ENCODE measurements at regions not wholly inside any gene's neighbourhood (a gene's known extent, or its start where the extent isn't known, plus 50 kb on each side); places are given as distances from the start of the nearest gene placed in this dataset.

- Histone ChIP-seq H3K36me3 (ENCODE audit: control insufficient read depth, insufficient read depth, low read length) (no peaks in the 10 kb centered on the region), H3K27me3 (ENCODE audit: control insufficient read depth, insufficient read depth, low read length) (no peaks in the 10 kb centered on the region), H3K4me3 (ENCODE audit: low read depth, low read length) (no peak overlapping the region)
- no peak for DNase-seq (ENCODE audit: low read depth)
- TF ChIP-seq CTCF (IDR thresholded peaks at IDR 0.05; ENCODE audit: insufficient read depth, low read length, poor library complexity, severe bottlenecking), result no peak
These were observed 103.4 kb upstream of the COL21A1 start for GRCh38 chr6:56350628-56351260.

GRCh38 chr6:56349194-56349593, 101.8 kb upstream of the COL21A1 start:
- Histone ChIP-seq H3K36me3 (ENCODE audit: control insufficient read depth, insufficient read depth, low read length) (no peaks in the 10 kb centered on the region), H3K4me3 (ENCODE audit: low read depth, low read length) (no peak overlapping the region), H3K27me3 (ENCODE audit: control insufficient read depth, insufficient read depth, low read length) (no peaks in the 10 kb centered on the region)
- no peak for TF ChIP-seq CTCF (IDR thresholded peaks at IDR 0.05; ENCODE audit: insufficient read depth, low read length, poor library complexity, severe bottlenecking)
- no peak for DNase-seq (ENCODE audit: low read depth)

DNA sequence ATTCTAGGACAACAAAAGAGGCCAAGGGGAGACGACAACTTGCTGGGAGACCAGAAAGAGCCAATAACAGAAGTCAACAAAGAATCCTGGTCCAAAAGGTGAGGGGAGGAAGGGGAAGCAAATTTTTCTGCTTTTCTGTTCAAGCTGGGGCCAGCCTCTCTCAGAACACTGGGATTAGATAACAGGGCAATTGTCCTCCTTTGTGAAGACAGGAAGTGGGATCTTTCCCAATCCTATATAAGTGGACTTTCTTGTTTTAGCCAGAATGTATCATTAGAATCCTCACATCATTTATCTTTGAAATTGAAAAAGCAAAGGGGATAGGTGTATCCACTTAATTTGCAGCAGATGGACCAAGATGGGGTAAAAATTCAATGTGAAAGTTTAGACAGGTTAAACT, 101.2 kb upstream of the COL21A1 start:
- H3K4me3 ChIP-seq (ENCODE audit: low read depth, low read length), result no peak overlapping the region
- DNase-seq (ENCODE audit: low read depth), result no peak
- H3K27me3 ChIP-seq (ENCODE audit: control insufficient read depth, insufficient read depth, low read length), result no peaks in the 10 kb centered on the region
- no peak for TF ChIP-seq CTCF (IDR thresholded peaks at IDR 0.05; ENCODE audit: insufficient read depth, low read length, poor library complexity, severe bottlenecking)
- H3K36me3 ChIP-seq (ENCODE audit: control insufficient read depth, insufficient read depth, low read length), result no peaks in the 10 kb centered on the region

- Histone ChIP-seq H3K36me3 (ENCODE audit: control insufficient read depth, insufficient read depth, low read length) (no peaks in the 10 kb centered on the region), H3K27me3 (ENCODE audit: control insufficient read depth, insufficient read depth, low read length) (no peaks in the 10 kb centered on the region), H3K4me3 (ENCODE audit: low read depth, low read length) (no peak overlapping the region)
- DNase-seq (ENCODE audit: low read depth), result no peak
- no peak for TF ChIP-seq CTCF (IDR thresholded peaks at IDR 0.05; ENCODE audit: insufficient read depth, low read length, poor library complexity, severe bottlenecking)
These were observed 100.1 kb upstream of the COL21A1 start for GRCh38 chr6:56347526-56347925.

DNA sequence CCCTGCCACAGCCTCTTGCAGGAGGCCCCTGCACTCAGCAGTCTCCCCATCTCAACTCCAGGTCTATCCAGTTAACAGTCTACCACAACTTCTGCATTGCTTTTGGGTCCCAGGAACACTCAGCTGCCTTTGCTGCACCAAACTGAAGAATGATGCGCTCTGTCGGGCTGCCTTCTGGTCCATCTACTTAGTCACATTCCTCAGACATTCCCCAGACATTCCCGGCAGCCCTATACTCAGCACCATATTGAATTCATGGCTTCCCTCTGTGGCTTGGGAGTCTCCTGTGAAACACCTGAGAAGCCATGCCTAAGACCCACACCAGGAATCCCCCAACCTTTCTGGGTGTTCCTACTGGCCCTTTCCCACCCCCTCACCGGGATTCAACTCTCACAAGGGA, 99.6 kb upstream of the COL21A1 start:
- Histone ChIP-seq H3K36me3 (ENCODE audit: control insufficient read depth, insufficient read depth, low read length) (no peaks in the 10 kb centered on the region), H3K27me3 (ENCODE audit: control insufficient read depth, insufficient read depth, low read length) (no peaks in the 10 kb centered on the region), H3K4me3 (ENCODE audit: low read depth, low read length) (no peak overlapping the region)
- DNase-seq (ENCODE audit: low read depth), result no peak
- no peak for TF ChIP-seq CTCF (IDR thresholded peaks at IDR 0.05; ENCODE audit: insufficient read depth, low read length, poor library complexity, severe bottlenecking)

DNA sequence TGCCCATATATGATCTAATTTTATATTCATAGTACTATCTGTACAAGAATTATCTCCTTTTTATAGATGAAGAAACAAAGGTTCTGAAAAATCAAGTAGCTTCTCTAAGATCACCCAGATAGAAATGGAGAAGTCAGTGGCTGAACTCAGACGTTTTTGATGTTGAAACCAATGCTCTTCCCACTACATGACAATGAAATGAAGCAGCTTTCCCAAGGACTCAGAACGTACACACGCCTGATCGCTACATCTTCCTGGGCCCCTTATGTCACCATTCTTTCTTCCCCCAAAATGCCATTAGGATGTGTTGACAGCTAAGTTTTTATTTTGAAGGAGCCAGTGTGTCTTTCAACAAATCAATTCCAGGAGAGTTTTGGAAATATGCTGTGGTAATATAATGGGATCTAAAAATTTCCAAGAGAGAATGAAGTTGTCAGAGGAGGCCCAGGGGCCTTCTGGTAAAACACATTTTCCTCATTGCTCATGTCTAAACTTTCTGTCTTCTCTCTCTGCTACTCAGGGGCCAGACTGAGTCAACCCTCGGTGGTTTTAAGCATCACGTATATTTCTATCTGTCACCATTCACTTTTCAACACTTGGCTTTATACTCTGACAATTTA, 98.1 kb upstream of the COL21A1 start:
- no peak overlapping the region for H3K4me3 ChIP-seq (ENCODE audit: low read depth, low read length)
- H3K27me3 ChIP-seq (ENCODE audit: control insufficient read depth, insufficient read depth, low read length), result no peaks in the 10 kb centered on the region
- no peaks in the 10 kb centered on the region for H3K36me3 ChIP-seq (ENCODE audit: control insufficient read depth, insufficient read depth, low read length)
- TF ChIP-seq CTCF (IDR thresholded peaks at IDR 0.05; ENCODE audit: insufficient read depth, low read length, poor library complexity, severe bottlenecking), result no peak
- no peak for DNase-seq (ENCODE audit: low read depth)
